ENCODE measurements at regions not wholly inside any gene's neighbourhood (a gene's known extent, or its start where the extent isn't known, plus 50 kb on each side); places are given as distances from the start of the nearest gene placed in this dataset.

DNA sequence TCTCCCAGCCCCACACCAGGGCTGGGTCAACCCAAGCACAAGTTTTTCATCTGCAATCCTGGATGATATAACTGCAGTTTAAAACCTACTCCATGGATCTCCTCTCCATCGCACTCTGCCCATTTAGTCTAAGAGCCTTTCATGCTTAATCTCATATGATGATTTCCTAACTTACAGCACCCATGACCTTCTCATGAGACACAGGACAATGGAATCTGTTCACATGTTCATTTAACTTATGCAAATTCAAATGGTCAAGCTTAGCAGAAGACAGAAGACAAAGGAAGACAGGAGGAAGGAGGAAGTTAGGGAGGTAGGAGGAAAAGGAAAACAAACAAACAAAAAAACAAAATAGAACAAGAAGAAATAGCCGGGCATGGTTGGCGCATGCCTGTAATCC lies 64.6 kb upstream of the PNMA1 start:
- peaks cover 35% of the 10 kb centered on the region for H3K36me3 ChIP-seq (ENCODE audit: control insufficient read depth, low read length)
- H3K79me2 ChIP-seq (ENCODE audit: control insufficient read depth, low read length): peaks cover 97% of the 10 kb centered on the region
- H3K9me2 ChIP-seq (replicated peaks; ENCODE audit: control insufficient read depth, low read length): no peaks in the 10 kb centered on the region
- peak overlapping the region; percentile 86 for H3K27ac ChIP-seq (ENCODE audit: low read depth, low read length)
- peaks cover 10% of the 10 kb centered on the region for H3F3A ChIP-seq (ENCODE audit: control insufficient read depth, insufficient read depth)
- H3K4me1 ChIP-seq (ENCODE audit: control insufficient read depth, low read length): peaks cover 89% of the 10 kb centered on the region
- H3K27me3 ChIP-seq (ENCODE audit: control insufficient read depth, low read length): no peaks in the 10 kb centered on the region
- peak overlapping the region; percentile 56 for H3K4me3 ChIP-seq (ENCODE audit: low read length)
- TF ChIP-seq, protein P1, sequence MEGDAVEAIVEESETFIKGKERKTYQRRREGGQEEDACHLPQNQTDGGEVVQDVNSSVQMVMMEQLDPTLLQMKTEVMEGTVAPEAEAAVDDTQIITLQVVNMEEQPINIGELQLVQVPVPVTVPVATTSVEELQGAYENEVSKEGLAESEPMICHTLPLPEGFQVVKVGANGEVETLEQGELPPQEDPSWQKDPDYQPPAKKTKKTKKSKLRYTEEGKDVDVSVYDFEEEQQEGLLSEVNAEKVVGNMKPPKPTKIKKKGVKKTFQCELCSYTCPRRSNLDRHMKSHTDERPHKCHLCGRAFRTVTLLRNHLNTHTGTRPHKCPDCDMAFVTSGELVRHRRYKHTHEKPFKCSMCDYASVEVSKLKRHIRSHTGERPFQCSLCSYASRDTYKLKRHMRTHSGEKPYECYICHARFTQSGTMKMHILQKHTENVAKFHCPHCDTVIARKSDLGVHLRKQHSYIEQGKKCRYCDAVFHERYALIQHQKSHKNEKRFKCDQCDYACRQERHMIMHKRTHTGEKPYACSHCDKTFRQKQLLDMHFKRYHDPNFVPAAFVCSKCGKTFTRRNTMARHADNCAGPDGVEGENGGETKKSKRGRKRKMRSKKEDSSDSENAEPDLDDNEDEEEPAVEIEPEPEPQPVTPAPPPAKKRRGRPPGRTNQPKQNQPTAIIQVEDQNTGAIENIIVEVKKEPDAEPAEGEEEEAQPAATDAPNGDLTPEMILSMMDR (IDR thresholded peaks at IDR 0.05; ENCODE audit: low read depth, low read length, poor library complexity, severe bottlenecking): no peak
- no peak for TF ChIP-seq EZH2phosphoT487 (IDR thresholded peaks at IDR 0.05; ENCODE audit: borderline replicate concordance, low read length)
- H3K4me2 ChIP-seq (ENCODE audit: low read length): peak overlapping the region; percentile 89
- no peaks in the 10 kb centered on the region for H3K9me3 ChIP-seq (ENCODE audit: control insufficient read depth, insufficient read depth, low read length)
- H4K20me1 ChIP-seq (ENCODE audit: control insufficient read depth, insufficient read depth, low read depth, low read length): no peaks in the 10 kb centered on the region

DNA sequence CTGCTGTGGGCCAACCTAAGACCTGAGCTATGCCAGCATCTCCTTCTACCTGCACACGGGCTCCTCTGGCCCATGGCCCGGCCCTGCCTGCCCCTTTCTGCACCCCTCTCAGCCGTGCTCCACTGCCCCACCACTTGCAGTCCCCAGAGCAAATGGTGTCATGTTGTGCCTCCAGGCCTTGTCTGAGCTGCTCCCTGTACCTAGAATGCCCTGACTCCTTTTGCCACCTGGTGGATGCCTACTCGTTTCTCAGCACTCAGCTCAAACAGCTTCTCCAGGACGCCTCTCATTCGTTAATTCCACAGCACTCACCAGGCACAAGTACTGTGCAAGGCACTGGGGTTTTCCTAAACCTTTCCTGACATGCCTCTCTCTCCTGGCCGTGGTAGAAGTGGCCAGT lies 63.2 kb upstream of the PNMA1 start:
- H3K4me1 ChIP-seq (ENCODE audit: control insufficient read depth, low read length): peaks cover 89% of the 10 kb centered on the region
- no peak for TF ChIP-seq EZH2phosphoT487 (IDR thresholded peaks at IDR 0.05; ENCODE audit: borderline replicate concordance, low read length)
- TF ChIP-seq, protein P1 (IDR thresholded peaks at IDR 0.05; ENCODE audit: low read depth, low read length, poor library complexity, severe bottlenecking): no peak
- H3F3A ChIP-seq (ENCODE audit: control insufficient read depth, insufficient read depth): peaks cover 18% of the 10 kb centered on the region
- peak overlapping the region; percentile 86; the same call in 1 of the 2 replicates for H3K27ac ChIP-seq (ENCODE audit: low read depth, low read length)
- no peaks in the 10 kb centered on the region for H3K9me2 ChIP-seq (replicated peaks; ENCODE audit: control insufficient read depth, low read length)
- H3K79me2 ChIP-seq (ENCODE audit: control insufficient read depth, low read length): peaks cover 95% of the 10 kb centered on the region
- peak overlapping the region; percentile 89 for H3K4me2 ChIP-seq (ENCODE audit: low read length)
- 0 out of 2 replicates have a peak overlapping the region, but pooled peaks have one; percentile 3 for H3K4me3 ChIP-seq (ENCODE audit: low read length)
- peaks cover 22% of the 10 kb centered on the region for H3K36me3 ChIP-seq (ENCODE audit: control insufficient read depth, low read length)
- H4K20me1 ChIP-seq (ENCODE audit: control insufficient read depth, insufficient read depth, low read depth, low read length): no peaks in the 10 kb centered on the region
- H3K9me3 ChIP-seq (ENCODE audit: control insufficient read depth, insufficient read depth, low read length): no peaks in the 10 kb centered on the region
- no peaks in the 10 kb centered on the region for H3K27me3 ChIP-seq (ENCODE audit: control insufficient read depth, low read length)

DNA sequence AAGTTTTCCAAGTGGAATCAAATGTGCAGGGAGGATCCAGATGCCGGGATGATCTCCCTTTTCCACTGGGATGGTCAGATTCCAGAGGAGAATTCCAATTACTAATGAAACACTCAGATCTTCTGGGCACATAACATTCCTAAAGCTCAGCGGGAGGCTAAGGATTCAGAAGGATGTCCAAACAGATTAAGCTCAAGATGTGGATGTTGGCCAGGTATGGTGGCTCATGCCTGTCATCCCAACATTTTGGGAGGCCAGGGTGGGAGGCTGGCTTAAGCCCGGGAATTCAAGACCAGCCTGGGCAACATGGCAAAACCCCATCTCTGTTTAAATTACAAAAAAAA lies 62.0 kb upstream of the PNMA1 start:
- H3F3A ChIP-seq (ENCODE audit: control insufficient read depth, insufficient read depth): peaks cover 29% of the 10 kb centered on the region
- H3K79me2 ChIP-seq (ENCODE audit: control insufficient read depth, low read length): peaks cover 86% of the 10 kb centered on the region
- peaks cover 24% of the 10 kb centered on the region for H3K36me3 ChIP-seq (ENCODE audit: control insufficient read depth, low read length)
- H3K9me2 ChIP-seq (replicated peaks; ENCODE audit: control insufficient read depth, low read length): no peaks in the 10 kb centered on the region
- H3K9me3 ChIP-seq (ENCODE audit: control insufficient read depth, insufficient read depth, low read length): no peaks in the 10 kb centered on the region
- peak overlapping the region; percentile 89 for H3K4me2 ChIP-seq (ENCODE audit: low read length)
- no peaks in the 10 kb centered on the region for H3K27me3 ChIP-seq (ENCODE audit: control insufficient read depth, low read length)
- H3K4me1 ChIP-seq (ENCODE audit: control insufficient read depth, low read length): peaks cover 94% of the 10 kb centered on the region
- TF ChIP-seq EZH2phosphoT487 (IDR thresholded peaks at IDR 0.05; ENCODE audit: borderline replicate concordance, low read length): no peak
- TF ChIP-seq, protein P1 (IDR thresholded peaks at IDR 0.05; ENCODE audit: low read depth, low read length, poor library complexity, severe bottlenecking): no peak
- no peaks in the 10 kb centered on the region for H4K20me1 ChIP-seq (ENCODE audit: control insufficient read depth, insufficient read depth, low read depth, low read length)
- H3K4me3 ChIP-seq (ENCODE audit: low read length): peak overlapping the region; percentile 51
- peak overlapping the region; percentile 97 for H3K27ac ChIP-seq (ENCODE audit: low read depth, low read length)

All from DOHH2 (cell line).